ENCODE measurements at regions not wholly inside any gene's neighbourhood (a gene's known extent, or its start where the extent isn't known, plus 50 kb on each side); places are given as distances from the start of the nearest gene placed in this dataset.
"Not testable (repeated sequence)": the region's sequence is repeated elsewhere in the genome, so short reads cannot be mapped to it uniquely, and the experiment has no call there.

DNA sequence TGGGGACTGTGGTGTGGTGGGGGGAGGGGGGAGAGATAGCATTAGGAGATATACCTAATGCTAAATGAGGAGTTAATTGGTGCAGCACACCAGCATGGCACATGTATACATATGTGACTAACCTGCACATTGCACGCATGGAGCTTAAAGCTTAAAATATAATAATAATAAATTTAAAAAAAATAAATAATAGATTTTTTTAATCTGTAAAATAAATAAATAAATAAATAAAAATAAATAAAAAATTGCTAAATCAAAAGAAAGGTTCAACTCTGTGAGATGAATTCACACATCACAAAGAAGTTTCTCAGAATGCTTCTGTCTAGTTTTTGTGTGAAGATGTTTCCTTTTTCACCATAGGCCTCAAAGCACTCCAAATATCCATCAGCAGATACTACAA, 1793.7 kb downstream of the UQCRFS1 start:
- H3K36me3 Mint-ChIP-seq; H4K20me1 ChIP-seq (ENCODE audit: insufficient read depth, low read length); H3K27ac Mint-ChIP-seq; H3K27me3 ChIP-seq (ENCODE audit: control insufficient read depth in 2 of 2, insufficient read depth in 2 of 2, low read length in 2 of 2); H3K4me3 Mint-ChIP-seq; H3K9ac ChIP-seq (ENCODE audit: insufficient read depth, low read length, poor library complexity, severe bottlenecking); H3K4me2 ChIP-seq (replicated peaks; ENCODE audit: extremely low read depth, low read length, poor library complexity, severe bottlenecking); H3K79me2 ChIP-seq (ENCODE audit: insufficient read depth, low read length); H3K4me1 Mint-ChIP-seq; intact Hi-C loops (cut with micrococcal nuclease); H3K27ac ChIP-seq (ENCODE audit: low read depth in 1 of 2, low read length in 2 of 2); H3K4me3 ChIP-seq (replicated peaks in 1 of 3; ENCODE audit: low read depth in 2 of 3, low read length in 3 of 3); H3K27me3 Mint-ChIP-seq (ENCODE audit: low read depth in 3 of 3); DNase-seq; H3K4me1 ChIP-seq (ENCODE audit: control insufficient read depth in 1 of 2, insufficient read depth in 2 of 2, low read length in 2 of 2); H3K36me3 ChIP-seq (replicated peaks in 1 of 2; ENCODE audit: control insufficient read depth in 1 of 2, insufficient read depth in 2 of 2, low read length in 2 of 2); H2AFZ ChIP-seq (ENCODE audit: insufficient read depth, low read depth, low read length, poor library complexity, severe bottlenecking): not testable (repeated sequence)
- WGBS (ENCODE audit: insufficient coverage) = no CpG with 5 or more reads among the region's 1 CpG
- H3K9me3 Mint-ChIP-seq = peaks cover 2 to 22% (median 20%) of the 10 kb centered on the region in 7 donors
- peaks cover 0 to 47% of the 10 kb centered on the region in 2 donors for H3K9me3 ChIP-seq (replicated peaks in 1 of 2; ENCODE audit: control insufficient read depth in 1 of 2, insufficient read depth in 1 of 2, low read length in 2 of 2)

DNA sequence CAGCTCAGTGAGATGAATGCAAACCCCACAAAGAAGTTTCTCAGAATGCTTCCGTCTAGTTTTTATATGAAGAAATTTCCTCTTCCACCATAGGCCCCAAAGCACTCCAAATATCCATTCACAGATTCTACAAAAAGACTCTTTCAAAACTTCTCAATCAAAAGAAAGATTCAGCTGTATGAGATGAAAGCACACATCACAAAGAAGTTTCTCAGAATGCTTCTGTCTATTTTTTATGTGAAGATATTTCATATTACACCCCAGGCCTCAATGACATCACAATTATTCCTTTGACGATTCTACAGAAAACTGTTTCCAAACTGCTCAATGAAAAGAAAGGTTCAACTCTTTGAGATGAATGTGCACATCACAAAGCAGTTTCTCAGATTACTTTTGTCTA, 1819.4 kb downstream of the UQCRFS1 start:
- Histone ChIP-seq H3K9me3 (replicated peaks in 1 of 2; ENCODE audit: control insufficient read depth in 1 of 2, insufficient read depth in 1 of 2, low read length in 2 of 2) (peaks cover 12 to 91% of the 10 kb centered on the region in 2 donors), H3K27me3 (ENCODE audit: control insufficient read depth in 2 of 2, insufficient read depth in 2 of 2, low read length in 2 of 2) (no peaks in the 10 kb centered on the region), H4K20me1 (ENCODE audit: insufficient read depth, low read length) (no peaks in the 10 kb centered on the region), H3K9ac (ENCODE audit: insufficient read depth, low read length, poor library complexity, severe bottlenecking) (no peak overlapping the region), H3K4me1 (ENCODE audit: control insufficient read depth in 1 of 2, insufficient read depth in 2 of 2, low read length in 2 of 2) (no peaks in the 10 kb centered on the region), H3K4me2 (replicated peaks; ENCODE audit: extremely low read depth, low read length, poor library complexity, severe bottlenecking) (no peak overlapping the region), H3K36me3 (replicated peaks in 1 of 2; ENCODE audit: control insufficient read depth in 1 of 2, insufficient read depth in 2 of 2, low read length in 2 of 2) (no peaks in the 10 kb centered on the region), H3K27ac (ENCODE audit: low read depth in 1 of 2, low read length in 2 of 2) (no peak overlapping the region), H3K79me2 (ENCODE audit: insufficient read depth, low read length) (no peaks in the 10 kb centered on the region), H2AFZ (ENCODE audit: insufficient read depth, low read depth, low read length, poor library complexity, severe bottlenecking) (no peak overlapping the region), H3K4me3 (replicated peaks in 1 of 3; ENCODE audit: low read depth in 2 of 3, low read length in 3 of 3) (no peak overlapping the region)
- Mint-ChIP-seq H3K36me3 (no peaks in the 10 kb centered on the region), H3K27me3 (ENCODE audit: low read depth in 3 of 3) (no peaks in the 10 kb centered on the region), H3K9me3 (peaks cover 23 to 56% (median 51%) of the 10 kb centered on the region in 7 donors), H3K4me3 (no peak overlapping the region), H3K4me1 (no peaks in the 10 kb centered on the region), H3K27ac (no peak overlapping the region)
- TF ChIP-seq CTCF (IDR thresholded peaks at IDR 0.05) = no peak
- DNase-seq = no peak
- WGBS (ENCODE audit: insufficient coverage) = 86% methylated on average over 1 of the region's 2 CpGs
- intact Hi-C loops (cut with micrococcal nuclease) = no loop called here

All from CD14-positive monocyte (primary cell).